ENCODE measurements at regions not wholly inside any gene's neighbourhood (a gene's known extent, or its start where the extent isn't known, plus 50 kb on each side); places are given as distances from the start of the nearest gene placed in this dataset.
A peak's percentile ranks its signal among the peaks of the same experiment; 100 is the strongest.

GRCh38 chr10:130432850-130433249, 296.7 kb downstream of the GLRX3 start:
- no peak overlapping the region for H2AFZ ChIP-seq (ENCODE audit: low read length)
- H2BK20ac ChIP-seq (ENCODE audit: low read depth, low read length, poor library complexity, severe bottlenecking), result no peak overlapping the region
- H3K23ac ChIP-seq (ENCODE audit: insufficient read length, low read depth, low read length), result no peak overlapping the region
- H2BK15ac ChIP-seq (ENCODE audit: low read depth, low read length), result no peak overlapping the region
- H3K4ac ChIP-seq (ENCODE audit: low read depth, low read length), result no peak overlapping the region
- H3K79me2 ChIP-seq (ENCODE audit: insufficient read depth, low read length), result no peaks in the 10 kb centered on the region
- no peak overlapping the region for H3K9ac ChIP-seq (ENCODE audit: extremely low read depth, insufficient read length, low read length)
- no peaks in the 10 kb centered on the region for H3K36me3 Mint-ChIP-seq (ENCODE audit: insufficient read depth in 1 of 3, low read depth in 3 of 3)
- H3K27me3 ChIP-seq (ENCODE audit: insufficient read depth, low read length), result no peaks in the 10 kb centered on the region
- WGBS (ENCODE audit: extremely low coverage, insufficient read length, low lambda C conversion rate), result no CpG with 5 or more reads among the region's 9 CpGs
- DNase-seq, result peak; percentile 8
- no peak overlapping the region for H3K27ac Mint-ChIP-seq
- H4K20me1 ChIP-seq (ENCODE audit: control insufficient read depth, insufficient read depth, insufficient read length), result no peaks in the 10 kb centered on the region
- H4K91ac ChIP-seq (ENCODE audit: insufficient read length, low read depth, low read length), result no peak overlapping the region
- H3K27ac ChIP-seq (ENCODE audit: insufficient read length, low read depth, low read length), result no peak overlapping the region
- no peak overlapping the region for H3T11ph ChIP-seq (ENCODE audit: low read length)
- H3K9me3 Mint-ChIP-seq, result peaks cover 4% of the 10 kb centered on the region in 2 experiments; a peak in 3 of 5 replicates
- no peak overlapping the region for H3K4me3 Mint-ChIP-seq
- no peak overlapping the region for H2AK5ac ChIP-seq (ENCODE audit: insufficient read length, low read length)
- no peak overlapping the region for H4K5ac ChIP-seq (ENCODE audit: insufficient read length, low read depth, low read length)
- TF ChIP-seq CTCF (conservative IDR thresholded peaks at IDR 0.05), result no peak
- H4K8ac ChIP-seq (replicated peaks; ENCODE audit: insufficient read length, low read depth, low read length), result no peak overlapping the region
- no peak overlapping the region for H2BK5ac ChIP-seq (ENCODE audit: insufficient read length, low read length)
- no peaks in the 10 kb centered on the region for H3K79me1 ChIP-seq (ENCODE audit: insufficient read depth, low read depth, low read length, poor library complexity, severe bottlenecking)
- H3K4me2 ChIP-seq (ENCODE audit: insufficient read depth, insufficient read length, low read length), result no peak overlapping the region
- no peak overlapping the region for H3K56ac ChIP-seq (ENCODE audit: insufficient read length, low read depth, low read length)
- H2BK12ac ChIP-seq (ENCODE audit: insufficient read length, low read depth, low read length), result no peak overlapping the region
- peaks cover 6% of the 10 kb centered on the region for H3K27me3 Mint-ChIP-seq (ENCODE audit: low read depth)
- no peaks in the 10 kb centered on the region for H3K9me3 ChIP-seq (ENCODE audit: control insufficient read depth, low read depth, low read length)
- H2BK120ac ChIP-seq (ENCODE audit: low read depth, low read length, poor library complexity, severe bottlenecking), result no peak overlapping the region
- no peaks in the 10 kb centered on the region for H3K4me1 ChIP-seq (ENCODE audit: insufficient read depth, low read length)
- no peak overlapping the region for H3K14ac ChIP-seq (ENCODE audit: insufficient read depth, low read length)
- H3K4me1 Mint-ChIP-seq, result no peaks in the 10 kb centered on the region
- H3K23me2 ChIP-seq (ENCODE audit: insufficient read length, low read depth, low read length, poor library complexity, severe bottlenecking), result no peaks in the 10 kb centered on the region
- H3K18ac ChIP-seq (ENCODE audit: insufficient read length, low read depth, low read length), result no peak overlapping the region

All from H9 (cell line).